Mammary epithelial cell (primary cell): ENCODE measurements at regions not wholly inside any gene's neighbourhood (a gene's known extent, or its start where the extent isn't known, plus 50 kb on each side); places are given as distances from the start of the nearest gene placed in this dataset.

Experiments
- EZH2 ChIP-seq: IDR thresholded peaks from 2 replicates; pipeline ENCODE4 v1.6.1; 2012; ENCODE audit warnings: low read length, inconsistent platforms, borderline replicate concordance
- TF ChIP-seq, protein P1 (sequence below), 2 donors: IDR thresholded peaks in 1 of 2; conservative IDR thresholded peaks in 1 of 2; 2 replicates each; pipeline ENCODE4 v1.5.1; 2011 to 2012; ENCODE audit warnings: inconsistent platforms in 2 of 2, low read length in 2 of 2, mild to moderate bottlenecking in 2 of 2, control low read depth in 1 of 2, low read depth in 1 of 2; ENCODE audit not compliant: insufficient read depth in 1 of 2; ENCODE audit errors: extremely low read depth in 1 of 2

DNA sequence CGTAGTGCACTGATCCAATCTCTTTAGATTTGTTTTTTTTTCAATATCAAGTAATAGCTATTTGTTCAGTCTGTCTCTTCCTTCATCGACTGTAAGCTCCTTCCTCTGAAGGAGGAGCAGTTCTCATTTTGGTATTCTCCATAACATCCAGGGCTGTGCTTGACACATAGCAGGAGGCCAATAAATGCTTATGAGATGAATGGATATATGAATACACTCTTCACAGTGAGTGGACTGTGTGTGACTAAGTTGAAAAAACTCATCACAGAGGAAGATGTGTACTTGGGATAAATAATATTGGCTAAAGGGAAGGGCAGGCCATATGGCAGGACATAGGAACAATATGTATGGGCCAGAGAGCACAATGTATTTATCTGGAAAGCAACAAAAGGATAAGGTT, 205.3 kb upstream of the PRICKLE1 start:
- TF ChIP-seq, protein P1, sequence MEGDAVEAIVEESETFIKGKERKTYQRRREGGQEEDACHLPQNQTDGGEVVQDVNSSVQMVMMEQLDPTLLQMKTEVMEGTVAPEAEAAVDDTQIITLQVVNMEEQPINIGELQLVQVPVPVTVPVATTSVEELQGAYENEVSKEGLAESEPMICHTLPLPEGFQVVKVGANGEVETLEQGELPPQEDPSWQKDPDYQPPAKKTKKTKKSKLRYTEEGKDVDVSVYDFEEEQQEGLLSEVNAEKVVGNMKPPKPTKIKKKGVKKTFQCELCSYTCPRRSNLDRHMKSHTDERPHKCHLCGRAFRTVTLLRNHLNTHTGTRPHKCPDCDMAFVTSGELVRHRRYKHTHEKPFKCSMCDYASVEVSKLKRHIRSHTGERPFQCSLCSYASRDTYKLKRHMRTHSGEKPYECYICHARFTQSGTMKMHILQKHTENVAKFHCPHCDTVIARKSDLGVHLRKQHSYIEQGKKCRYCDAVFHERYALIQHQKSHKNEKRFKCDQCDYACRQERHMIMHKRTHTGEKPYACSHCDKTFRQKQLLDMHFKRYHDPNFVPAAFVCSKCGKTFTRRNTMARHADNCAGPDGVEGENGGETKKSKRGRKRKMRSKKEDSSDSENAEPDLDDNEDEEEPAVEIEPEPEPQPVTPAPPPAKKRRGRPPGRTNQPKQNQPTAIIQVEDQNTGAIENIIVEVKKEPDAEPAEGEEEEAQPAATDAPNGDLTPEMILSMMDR (conservative IDR thresholded peaks at IDR 0.05 in 1 of 2, IDR thresholded peaks at IDR 0.05 in 1 of 2; ENCODE audit: extremely low read depth in 1 of 2, insufficient read depth in 1 of 2, low read depth in 1 of 2, low read length in 2 of 2), result no peak
- no peak for TF ChIP-seq EZH2
